ENCODE measurements at regions not wholly inside any gene's neighbourhood (a gene's known extent, or its start where the extent isn't known, plus 50 kb on each side); places are given as distances from the start of the nearest gene placed in this dataset.
"Not testable (repeated sequence)": the region's sequence is repeated elsewhere in the genome, so short reads cannot be mapped to it uniquely, and the experiment has no call there.

DNA sequence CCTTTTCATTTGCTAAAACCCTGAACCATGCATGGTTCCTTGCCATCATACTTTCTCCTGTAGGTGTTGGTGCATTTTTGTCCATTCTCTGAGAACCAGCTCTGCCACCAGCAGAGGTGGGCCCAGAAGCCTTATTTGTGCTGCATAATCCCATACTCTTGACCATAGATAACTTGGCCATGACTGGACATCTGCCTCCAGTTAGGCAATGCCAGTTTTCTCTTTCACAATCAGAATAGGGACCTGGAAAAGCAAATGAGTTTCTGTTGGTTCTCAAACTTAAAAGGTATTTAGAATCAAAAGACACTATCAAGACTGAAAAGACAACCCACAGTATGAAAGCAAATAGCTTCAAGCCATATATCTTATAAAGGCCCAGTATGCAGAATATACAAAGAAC lies 167.3 kb downstream of the MAIP1 start:
- no peak overlapping the region for H3K27ac ChIP-seq (ENCODE audit: insufficient read depth, low read length, poor library complexity, severe bottlenecking)
- no peaks in the 10 kb centered on the region for H3K4me1 ChIP-seq (ENCODE audit: control insufficient read depth, insufficient read depth, low read length, poor library complexity, severe bottlenecking)
- no peak overlapping the region for H3K27ac Mint-ChIP-seq
- H3K27me3 ChIP-seq (ENCODE audit: control insufficient read depth, insufficient read depth, low read length), result peaks cover 2% of the 10 kb centered on the region
- H3K4me1 Mint-ChIP-seq, result no peaks in the 10 kb centered on the region
- no peak for DNase-seq
- no peaks in the 10 kb centered on the region for H3K36me3 Mint-ChIP-seq
- H3K4me3 Mint-ChIP-seq, result no peak overlapping the region
- H3K36me3 ChIP-seq (ENCODE audit: control insufficient read depth, insufficient read depth, low read length), result no peaks in the 10 kb centered on the region
- H3K9me3 ChIP-seq (ENCODE audit: control insufficient read depth in 2 of 2, low read length in 2 of 2), result no peaks in the 10 kb centered on the region
- H3K4me3 ChIP-seq (ENCODE audit: low read depth, low read length), result no peak overlapping the region
- no peak for ATAC-seq (ENCODE audit: low read depth in 2 of 2)
- H3K27me3 Mint-ChIP-seq, result peaks cover 9% of the 10 kb centered on the region
- peaks cover 0 to 9% (median 0%) of the 10 kb centered on the region in 7 donors for H3K9me3 Mint-ChIP-seq

DNA sequence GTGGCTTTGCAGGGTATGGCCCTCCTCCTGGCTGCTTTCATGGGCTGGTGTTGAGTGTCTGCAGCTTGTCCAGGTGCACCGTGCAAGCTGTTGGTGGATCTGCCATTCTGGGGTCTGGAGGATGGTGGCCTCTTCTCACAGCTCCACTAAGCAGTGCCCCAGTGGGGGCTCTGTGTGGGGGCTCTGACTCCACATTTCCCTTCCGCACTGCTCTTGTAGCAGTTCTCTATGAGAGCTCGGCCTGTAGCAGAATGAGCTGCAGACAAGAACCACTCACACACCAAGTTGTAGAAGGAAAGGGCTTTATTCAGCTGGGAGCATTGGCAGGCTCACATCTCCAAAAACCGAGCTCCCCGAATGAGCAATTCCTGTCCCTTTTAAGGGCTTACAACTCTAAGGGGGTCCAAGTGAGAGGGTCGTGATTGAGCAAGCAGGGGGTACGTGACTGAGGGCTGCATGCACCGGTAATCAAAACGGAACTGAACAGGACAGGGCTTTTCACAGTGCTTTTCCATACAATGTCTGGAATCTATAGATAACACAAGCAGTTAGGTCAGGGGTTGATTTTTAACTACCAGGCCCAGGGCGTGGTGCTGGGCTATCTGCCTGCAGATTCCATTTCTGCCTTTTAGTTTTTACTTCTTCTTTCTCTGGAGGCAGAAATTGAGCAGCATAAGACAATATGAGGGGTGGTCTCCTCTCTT lies 169.4 kb downstream of the MAIP1 start:
- not testable (repeated sequence) for H3K27ac ChIP-seq (ENCODE audit: insufficient read depth, low read length, poor library complexity, severe bottlenecking); H3K27me3 Mint-ChIP-seq; H3K36me3 Mint-ChIP-seq

DNA sequence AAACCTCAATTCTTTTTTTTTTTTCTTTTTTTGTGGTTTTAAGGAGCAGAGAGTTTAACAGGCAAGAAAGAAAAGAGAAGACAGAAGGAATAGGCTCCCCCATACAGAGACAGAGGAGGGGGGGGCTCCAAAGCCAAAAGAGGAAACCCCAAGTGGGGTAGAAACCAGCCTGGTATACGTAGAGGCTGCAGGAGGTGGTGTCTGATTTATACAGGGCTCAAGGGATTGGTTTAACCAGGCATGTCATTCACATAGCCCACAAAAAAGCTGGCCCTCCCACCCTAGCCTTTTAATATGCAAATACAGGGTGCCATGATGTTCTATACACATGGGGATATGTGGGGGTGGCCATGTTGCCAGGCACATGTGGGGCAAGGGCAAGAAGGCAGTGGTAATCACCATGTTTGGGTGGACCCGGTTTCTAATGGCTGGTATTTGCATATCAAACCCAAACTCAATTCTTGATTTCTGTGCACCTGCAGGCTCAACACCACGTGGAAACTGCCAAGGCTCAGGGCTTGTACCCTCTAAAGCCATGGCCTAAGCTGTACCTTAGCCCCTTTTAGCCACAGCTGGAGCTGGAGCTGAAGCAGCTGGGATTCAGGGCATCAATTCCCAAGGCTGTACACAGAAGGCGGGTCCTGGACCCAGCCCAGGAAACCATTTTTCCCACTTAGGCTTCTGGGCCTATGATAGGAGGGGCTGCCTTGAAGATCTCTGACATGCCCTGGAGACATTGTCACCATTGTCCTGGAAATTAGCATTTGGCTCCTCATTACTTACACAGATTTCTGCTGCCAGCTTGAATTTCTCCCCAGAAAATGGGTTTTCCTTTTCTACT lies 170.3 kb downstream of the MAIP1 start:
- no peaks in the 10 kb centered on the region for H3K36me3 Mint-ChIP-seq
- H3K4me1 ChIP-seq (ENCODE audit: control insufficient read depth, insufficient read depth, low read length, poor library complexity, severe bottlenecking), result no peaks in the 10 kb centered on the region
- H3K36me3 ChIP-seq (ENCODE audit: control insufficient read depth, insufficient read depth, low read length), result no peaks in the 10 kb centered on the region
- no peaks in the 10 kb centered on the region for H3K4me1 Mint-ChIP-seq
- H3K27me3 Mint-ChIP-seq, result peaks cover 9% of the 10 kb centered on the region
- H3K27ac Mint-ChIP-seq, result no peak overlapping the region
- H3K9me3 Mint-ChIP-seq, result peaks cover 0 to 10% (median 0%) of the 10 kb centered on the region in 7 donors
- DNase-seq (no peak), ATAC-seq (ENCODE audit: low read depth in 2 of 2) (no peak)
- H3K4me3 ChIP-seq (ENCODE audit: low read depth, low read length), result no peak overlapping the region
- no peaks in the 10 kb centered on the region for H3K27me3 ChIP-seq (ENCODE audit: control insufficient read depth, insufficient read depth, low read length)
- H3K27ac ChIP-seq (ENCODE audit: insufficient read depth, low read length, poor library complexity, severe bottlenecking), result no peak overlapping the region
- no peak overlapping the region for H3K4me3 Mint-ChIP-seq
- no peaks in the 10 kb centered on the region for H3K9me3 ChIP-seq (ENCODE audit: control insufficient read depth in 2 of 2, low read length in 2 of 2)

More for the DNA sequence above, 169.4 kb downstream of the MAIP1 start:
- peaks cover 0 to 10% (median 0%) of the 10 kb centered on the region in 7 donors for H3K9me3 Mint-ChIP-seq
- DNase-seq; H3K36me3 ChIP-seq (ENCODE audit: control insufficient read depth, insufficient read depth, low read length); H3K4me1 Mint-ChIP-seq; H3K4me3 Mint-ChIP-seq; ATAC-seq (ENCODE audit: low read depth in 2 of 2); H3K9me3 ChIP-seq (ENCODE audit: control insufficient read depth in 2 of 2, low read length in 2 of 2); H3K27ac Mint-ChIP-seq; H3K4me3 ChIP-seq (ENCODE audit: low read depth, low read length); H3K4me1 ChIP-seq (ENCODE audit: control insufficient read depth, insufficient read depth, low read length, poor library complexity, severe bottlenecking); H3K27me3 ChIP-seq (ENCODE audit: control insufficient read depth, insufficient read depth, low read length): not testable (repeated sequence)

DNA sequence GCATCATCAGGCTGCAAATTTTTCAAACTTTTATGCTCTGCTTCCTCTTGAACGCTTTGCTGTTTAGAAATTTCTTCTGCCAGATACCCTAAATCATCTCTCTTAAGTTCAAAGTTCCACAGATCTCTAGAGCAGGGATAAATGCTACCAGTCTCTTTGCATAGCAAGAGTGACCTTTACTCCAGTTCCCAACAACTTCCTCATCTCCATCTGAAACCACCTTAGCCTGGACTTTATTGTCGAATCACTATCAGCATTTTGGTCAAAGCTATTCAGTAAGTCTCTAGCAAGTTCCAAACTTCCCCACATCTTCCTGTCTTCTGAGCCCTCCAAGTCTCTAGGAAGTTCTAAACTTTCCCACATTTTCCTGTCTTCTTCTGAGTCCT lies 170.9 kb downstream of the MAIP1 start:
- H3K36me3 Mint-ChIP-seq; H3K27me3 Mint-ChIP-seq; H3K4me1 ChIP-seq (ENCODE audit: control insufficient read depth, insufficient read depth, low read length, poor library complexity, severe bottlenecking); H3K27ac Mint-ChIP-seq; H3K36me3 ChIP-seq (ENCODE audit: control insufficient read depth, insufficient read depth, low read length); H3K27ac ChIP-seq (ENCODE audit: insufficient read depth, low read length, poor library complexity, severe bottlenecking); H3K9me3 ChIP-seq (ENCODE audit: control insufficient read depth in 2 of 2, low read length in 2 of 2); ATAC-seq (ENCODE audit: low read depth in 2 of 2); DNase-seq; H3K9me3 Mint-ChIP-seq; H3K4me1 Mint-ChIP-seq; H3K4me3 Mint-ChIP-seq; H3K27me3 ChIP-seq (ENCODE audit: control insufficient read depth, insufficient read depth, low read length); H3K4me3 ChIP-seq (ENCODE audit: low read depth, low read length): not testable (repeated sequence)

DNA sequence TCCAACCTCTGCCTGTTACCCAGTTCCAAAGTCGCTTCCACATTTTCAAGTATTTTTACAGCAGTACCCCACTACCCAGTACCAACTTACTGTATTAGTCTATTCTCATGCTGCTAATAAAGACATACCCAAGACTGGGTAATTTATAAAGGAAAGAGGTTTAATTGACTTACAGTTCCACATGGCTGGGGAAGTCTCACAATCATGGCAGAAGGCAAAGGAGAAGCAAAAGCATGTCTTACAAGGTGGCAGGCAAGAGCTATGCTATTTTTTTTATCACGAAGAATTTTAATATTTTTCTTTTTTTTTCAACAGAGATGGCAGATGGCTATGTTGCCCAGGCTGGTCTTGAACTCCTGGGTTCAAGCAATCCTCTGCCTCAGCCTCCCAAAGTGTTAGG lies 171.3 kb downstream of the MAIP1 start:
- not testable (repeated sequence) for H3K27ac ChIP-seq (ENCODE audit: insufficient read depth, low read length, poor library complexity, severe bottlenecking); H3K9me3 ChIP-seq (ENCODE audit: control insufficient read depth in 2 of 2, low read length in 2 of 2); H3K4me1 ChIP-seq (ENCODE audit: control insufficient read depth, insufficient read depth, low read length, poor library complexity, severe bottlenecking); H3K9me3 Mint-ChIP-seq; H3K4me3 Mint-ChIP-seq; H3K36me3 ChIP-seq (ENCODE audit: control insufficient read depth, insufficient read depth, low read length); H3K4me3 ChIP-seq (ENCODE audit: low read depth, low read length); H3K27ac Mint-ChIP-seq; DNase-seq; ATAC-seq (ENCODE audit: low read depth in 2 of 2); H3K36me3 Mint-ChIP-seq; H3K27me3 ChIP-seq (ENCODE audit: control insufficient read depth, insufficient read depth, low read length); H3K4me1 Mint-ChIP-seq
- peaks cover 11% of the 10 kb centered on the region for H3K27me3 Mint-ChIP-seq

DNA sequence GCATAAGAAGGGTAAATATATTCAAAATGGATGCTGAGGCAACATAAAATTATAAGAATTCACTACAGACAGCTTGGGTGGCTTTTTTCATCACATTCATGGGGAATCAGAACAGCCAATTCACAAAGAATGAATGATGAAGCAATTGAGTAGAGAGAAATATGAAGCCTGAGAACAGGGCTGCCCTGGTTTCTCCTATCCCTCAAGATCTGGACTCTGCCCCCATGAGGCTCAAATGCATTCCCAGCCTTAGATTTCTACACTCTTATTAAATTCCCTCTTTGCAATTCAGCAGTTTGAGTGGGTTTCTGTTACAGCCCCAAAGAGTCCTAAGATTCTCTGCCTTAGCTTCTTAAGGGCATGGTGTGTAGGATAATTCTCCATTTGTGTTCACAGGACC lies 172.5 kb downstream of the MAIP1 start:
- ATAC-seq (ENCODE audit: low read depth in 2 of 2) (no peak), DNase-seq (no peak)
- Histone ChIP-seq H3K27me3 (ENCODE audit: control insufficient read depth, insufficient read depth, low read length) (no peaks in the 10 kb centered on the region), H3K4me1 (ENCODE audit: control insufficient read depth, insufficient read depth, low read length, poor library complexity, severe bottlenecking) (no peaks in the 10 kb centered on the region), H3K27ac (ENCODE audit: insufficient read depth, low read length, poor library complexity, severe bottlenecking) (no peak overlapping the region), H3K9me3 (ENCODE audit: control insufficient read depth in 2 of 2, low read length in 2 of 2) (no peaks in the 10 kb centered on the region), H3K4me3 (ENCODE audit: low read depth, low read length) (no peak overlapping the region), H3K36me3 (ENCODE audit: control insufficient read depth, insufficient read depth, low read length) (no peaks in the 10 kb centered on the region)
- H3K4me3 Mint-ChIP-seq, result no peak overlapping the region
- H3K27ac Mint-ChIP-seq, result no peak overlapping the region
- no peaks in the 10 kb centered on the region for H3K4me1 Mint-ChIP-seq
- H3K36me3 Mint-ChIP-seq, result no peaks in the 10 kb centered on the region
- H3K27me3 Mint-ChIP-seq, result peaks cover 14% of the 10 kb centered on the region
- H3K9me3 Mint-ChIP-seq, result peaks cover 0 to 8% (median 0%) of the 10 kb centered on the region in 7 donors

DNA sequence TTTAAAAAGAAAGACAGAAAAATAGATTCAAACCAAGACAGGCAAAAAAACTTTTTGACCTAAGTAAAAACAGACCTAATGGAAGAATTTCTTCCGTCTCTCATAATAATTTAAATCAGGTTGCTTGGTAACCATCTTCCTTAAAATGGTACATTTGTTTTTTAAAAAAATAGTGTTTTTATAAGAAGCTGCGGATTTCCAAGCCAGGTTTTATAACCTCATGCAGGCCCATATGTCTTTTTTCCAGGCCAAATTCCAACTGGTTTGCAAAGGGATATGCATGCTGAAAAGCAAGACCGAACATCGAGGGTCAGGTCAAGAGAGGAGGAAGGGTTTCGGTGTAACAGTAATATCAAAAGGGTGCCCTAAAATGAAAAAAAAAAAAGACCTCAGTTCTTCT lies 172.9 kb downstream of the MAIP1 start:
- Histone ChIP-seq H3K9me3 (ENCODE audit: control insufficient read depth in 2 of 2, low read length in 2 of 2) (no peaks in the 10 kb centered on the region), H3K36me3 (ENCODE audit: control insufficient read depth, insufficient read depth, low read length) (no peaks in the 10 kb centered on the region), H3K4me1 (ENCODE audit: control insufficient read depth, insufficient read depth, low read length, poor library complexity, severe bottlenecking) (no peaks in the 10 kb centered on the region), H3K27ac (ENCODE audit: insufficient read depth, low read length, poor library complexity, severe bottlenecking) (no peak overlapping the region), H3K4me3 (ENCODE audit: low read depth, low read length) (no peak overlapping the region), H3K27me3 (ENCODE audit: control insufficient read depth, insufficient read depth, low read length) (no peaks in the 10 kb centered on the region)
- H3K27me3 Mint-ChIP-seq, result peaks cover 14% of the 10 kb centered on the region
- DNase-seq, result no peak
- H3K4me1 Mint-ChIP-seq, result no peaks in the 10 kb centered on the region
- H3K9me3 Mint-ChIP-seq, result peaks cover 0 to 8% (median 0%) of the 10 kb centered on the region in 7 donors
- ATAC-seq (ENCODE audit: low read depth in 2 of 2), result no peak
- H3K27ac Mint-ChIP-seq, result no peak overlapping the region
- no peaks in the 10 kb centered on the region for H3K36me3 Mint-ChIP-seq
- no peak overlapping the region for H3K4me3 Mint-ChIP-seq
